Neural progenitor cell (in vitro differentiated cells): ENCODE measurements at regions not wholly inside any gene's neighbourhood (a gene's known extent, or its start where the extent isn't known, plus 50 kb on each side); places are given as distances from the start of the nearest gene placed in this dataset.
"Not testable (repeated sequence)": the region's sequence is repeated elsewhere in the genome, so short reads cannot be mapped to it uniquely, and the experiment has no call there.

Experiments
- CTCF ChIP-seq: fragments of 200-600 bp; sonication (generic); IDR thresholded peaks from 2 replicates; pipeline ENCODE4 v1.5.1; 2017; ENCODE audit warnings: antibody characterized with exemption, mild to moderate bottlenecking
- EZH2 ChIP-seq: fragments of 200-600 bp; sonication (generic); IDR thresholded peaks from 2 replicates; pipeline ENCODE4 v1.6.1; 2017; ENCODE audit warnings: antibody characterized with exemption, mild to moderate bottlenecking, moderate library complexity
- EZH2phosphoT487 ChIP-seq: fragments of 200-600 bp; sonication (generic); IDR thresholded peaks from 2 replicates; pipeline ENCODE4 v1.6.1; 2017; ENCODE audit warnings: antibody characterized with exemption

GRCh38 chrX:90848595-90848994, 586.0 kb upstream of the PABPC5 start:
- not testable (repeated sequence) for TF ChIP-seq CTCF, EZH2phosphoT487, EZH2
